ENCODE measurements at regions not wholly inside any gene's neighbourhood (a gene's known extent, or its start where the extent isn't known, plus 50 kb on each side); places are given as distances from the start of the nearest gene placed in this dataset.

- ATAC-seq = no peak
- DNase-seq = no peak
These were observed 421.1 kb downstream of the CD109 start for GRCh38 chr6:74117113-74117512.

GRCh38 chr6:74115674-74116073 is 419.7 kb downstream of the CD109 start:
- Histone ChIP-seq H3K27me3 (no peaks in the 10 kb centered on the region), H3K9me3 (no peaks in the 10 kb centered on the region), H3K4me1 (no peaks in the 10 kb centered on the region), H3K27ac (no peak overlapping the region), H3K4me3 (no peak overlapping the region), H3K36me3 (no peaks in the 10 kb centered on the region)
- ATAC-seq (no peak), DNase-seq (no peak)
- TF ChIP-seq CTCF (IDR thresholded peaks at IDR 0.05 in 4 of 5, conservative IDR thresholded peaks at IDR 0.05 in 1 of 5) (no peak), POLR2A (IDR thresholded peaks at IDR 0.05) (no peak)
- intact Hi-C loops (cut with DNase I; ENCODE audit: low total_unique reads) (no loop called here), in situ Hi-C loops (cut with MboI; ENCODE audit: low sequenced_read_pairs in 4 of 4) (no loop called here)

More at GRCh38 chr6:74117113-74117512, 421.1 kb downstream of the CD109 start:
- Histone ChIP-seq H3K4me3 (no peak overlapping the region), H3K27ac (no peak overlapping the region), H3K9me3 (no peaks in the 10 kb centered on the region), H3K36me3 (no peaks in the 10 kb centered on the region), H3K4me1 (no peaks in the 10 kb centered on the region), H3K27me3 (no peaks in the 10 kb centered on the region)
- TF ChIP-seq CTCF (IDR thresholded peaks at IDR 0.05 in 4 of 5, conservative IDR thresholded peaks at IDR 0.05 in 1 of 5) = no peak
- no peak for TF ChIP-seq POLR2A (IDR thresholded peaks at IDR 0.05)
- in situ Hi-C loops (cut with MboI; ENCODE audit: low sequenced_read_pairs in 4 of 4) = no loop called here
- intact Hi-C loops (cut with DNase I; ENCODE audit: low total_unique reads) = no loop called here

- H3K36me3 ChIP-seq = no peaks in the 10 kb centered on the region
- ATAC-seq (no peak), DNase-seq (no peak)
- H3K4me1 ChIP-seq = no peaks in the 10 kb centered on the region
- in situ Hi-C loops (cut with MboI; ENCODE audit: low sequenced_read_pairs in 4 of 4) = no loop called here
- intact Hi-C loops (cut with DNase I; ENCODE audit: low total_unique reads) = no loop called here
- H3K27ac ChIP-seq = no peak overlapping the region
- H3K27me3 ChIP-seq = no peaks in the 10 kb centered on the region
- no peak for TF ChIP-seq POLR2A (IDR thresholded peaks at IDR 0.05)
- no peak for TF ChIP-seq CTCF (IDR thresholded peaks at IDR 0.05 in 4 of 5, conservative IDR thresholded peaks at IDR 0.05 in 1 of 5)
- no peak overlapping the region for H3K4me3 ChIP-seq
- no peaks in the 10 kb centered on the region for H3K9me3 ChIP-seq
These were observed 418.4 kb downstream of the CD109 start for GRCh38 chr6:74114428-74114827.

- H3K4me1 ChIP-seq = no peaks in the 10 kb centered on the region
- TF ChIP-seq POLR2A (IDR thresholded peaks at IDR 0.05) (no peak), CTCF (IDR thresholded peaks at IDR 0.05 in 4 of 5, conservative IDR thresholded peaks at IDR 0.05 in 1 of 5) (no peak)
- H3K27ac ChIP-seq = no peak overlapping the region
- no peaks in the 10 kb centered on the region for H3K36me3 ChIP-seq
- DNase-seq (no peak), ATAC-seq (no peak)
- H3K27me3 ChIP-seq = no peaks in the 10 kb centered on the region
- no peaks in the 10 kb centered on the region for H3K9me3 ChIP-seq
- no peak overlapping the region for H3K4me3 ChIP-seq
- intact Hi-C loops (cut with DNase I; ENCODE audit: low total_unique reads) = no loop called here
- in situ Hi-C loops (cut with MboI; ENCODE audit: low sequenced_read_pairs in 4 of 4) = no loop called here
These were observed 417.9 kb downstream of the CD109 start for GRCh38 chr6:74113901-74114300.

- in situ Hi-C loops (cut with MboI; ENCODE audit: low sequenced_read_pairs in 4 of 4) = no loop called here
- H3K4me3 ChIP-seq = no peak overlapping the region
- H3K9me3 ChIP-seq = no peaks in the 10 kb centered on the region
- no peak for ATAC-seq
- H3K4me1 ChIP-seq = no peaks in the 10 kb centered on the region
- no peak for DNase-seq
- TF ChIP-seq CTCF (IDR thresholded peaks at IDR 0.05 in 4 of 5, conservative IDR thresholded peaks at IDR 0.05 in 1 of 5) = no peak
- TF ChIP-seq POLR2A (IDR thresholded peaks at IDR 0.05) = no peak
- no peaks in the 10 kb centered on the region for H3K27me3 ChIP-seq
- intact Hi-C loops (cut with DNase I; ENCODE audit: low total_unique reads) = no loop called here
- no peaks in the 10 kb centered on the region for H3K36me3 ChIP-seq
- no peak overlapping the region for H3K27ac ChIP-seq
These were observed 407.4 kb downstream of the CD109 start for GRCh38 chr6:74103417-74103816.
